Activated CD4-positive, alpha-beta memory T cell treated with anti-CD3 and anti-CD28 coated beads for 36 hours (primary cell): ENCODE measurements at regions not wholly inside any gene's neighbourhood (a gene's known extent, or its start where the extent isn't known, plus 50 kb on each side); places are given as distances from the start of the nearest gene placed in this dataset.

Source experiments
- CTCF ChIA-PET: fragments of 350-600 bp; sonication (Branson Sonifier 250); formaldehyde crosslinking; loops from one replicate; lab custom pipeline; 2021; ENCODE audit warnings: antibody characterized with exemption, inconsistent platforms; lab: Charles Lee
- POLR2A ChIA-PET: fragments of 350-600 bp; sonication (Branson Sonifier 250); formaldehyde crosslinking; loops from one replicate; lab custom pipeline; 2021; ENCODE audit warnings: antibody characterized with exemption; lab: Charles Lee
- DNase-seq: peaks from one replicate; pipeline ENCODE4 v3.0.0-alpha.2; 2020
- H3K27ac Mint-ChIP-seq: one replicate; pipeline ENCODE4 v1.8.0; 2021; ENCODE audit warnings: mixed read lengths
- H3K27me3 Mint-ChIP-seq: one replicate; pipeline ENCODE4 v1.8.0; 2021; ENCODE audit warnings: mixed read lengths
- H3K36me3 Mint-ChIP-seq: one replicate; pipeline ENCODE4 v1.8.0; 2021; ENCODE audit warnings: mixed read lengths
- H3K4me1 Mint-ChIP-seq: one replicate; pipeline ENCODE4 v1.8.0; 2021; ENCODE audit warnings: low read depth, mixed read lengths
- H3K4me3 Mint-ChIP-seq: one replicate; pipeline ENCODE4 v1.8.0; 2021; ENCODE audit warnings: mild to moderate bottlenecking, mixed read lengths
- H3K9me3 Mint-ChIP-seq: one replicate; pipeline ENCODE4 v1.8.0; 2021; ENCODE audit warnings: mixed read lengths
- intact Hi-C: fragments of 100-400 bp; cut with micrococcal nuclease; formaldehyde crosslinking; loops from one replicate; pipeline ENCODE4 v1.15.1; 2023

DNA sequence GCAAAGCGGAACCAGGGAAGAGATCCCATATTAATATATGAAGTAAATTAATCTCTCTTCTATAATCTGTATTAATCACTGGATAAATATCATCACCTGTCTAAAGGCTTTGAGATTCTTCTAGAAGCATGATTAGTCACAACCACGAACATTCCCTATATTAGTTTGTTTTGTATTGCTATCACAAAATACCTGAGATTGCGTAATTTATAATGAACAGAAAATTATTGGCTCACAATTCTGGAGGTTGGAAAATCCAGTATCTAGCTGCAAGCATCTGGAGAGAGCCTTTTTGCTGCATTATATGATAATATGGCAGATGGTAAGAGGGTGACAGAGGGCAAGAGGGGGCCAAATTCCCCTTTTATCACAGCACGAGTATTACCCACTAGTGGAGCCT is 532.6 kb upstream of the EPHA5 start:
- H3K4me1 Mint-ChIP-seq = no peaks in the 10 kb centered on the region
- no peak overlapping the region for H3K27ac Mint-ChIP-seq
- POLR2A ChIA-PET = no interaction called here
- H3K36me3 Mint-ChIP-seq = no peaks in the 10 kb centered on the region
- peaks cover 11% of the 10 kb centered on the region for H3K9me3 Mint-ChIP-seq
- H3K4me3 Mint-ChIP-seq = no peak overlapping the region
- intact Hi-C loops = no loop called here
- no peaks in the 10 kb centered on the region for H3K27me3 Mint-ChIP-seq
- DNase-seq = no peak
- CTCF ChIA-PET = no interaction called here

DNA sequence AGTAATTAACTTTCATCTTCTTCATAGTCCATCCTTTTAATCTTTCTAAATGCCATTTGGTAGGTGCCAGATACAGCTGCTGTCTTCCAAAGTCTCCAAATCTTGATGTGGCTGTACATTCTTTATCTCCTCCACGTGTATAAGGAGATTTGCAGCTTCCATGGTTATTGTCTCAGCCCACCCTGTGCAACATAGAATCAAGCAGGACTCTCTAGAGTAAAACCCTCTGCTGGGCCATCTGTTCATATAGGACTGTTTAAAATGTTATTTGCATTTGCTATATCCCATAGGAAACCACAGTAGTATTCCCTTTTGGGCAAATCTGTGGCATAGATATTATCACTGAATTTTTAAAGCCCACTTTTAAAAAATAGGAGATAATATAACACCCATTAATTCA is 527.2 kb upstream of the EPHA5 start:
- Mint-ChIP-seq H3K9me3 (peaks cover 7% of the 10 kb centered on the region), H3K4me1 (no peaks in the 10 kb centered on the region), H3K27me3 (no peaks in the 10 kb centered on the region), H3K27ac (no peak overlapping the region), H3K36me3 (no peaks in the 10 kb centered on the region), H3K4me3 (no peak overlapping the region)
- intact Hi-C loops = no loop called here
- ChIA-PET CTCF (no interaction called here), POLR2A (no interaction called here)
- no peak for DNase-seq

DNA sequence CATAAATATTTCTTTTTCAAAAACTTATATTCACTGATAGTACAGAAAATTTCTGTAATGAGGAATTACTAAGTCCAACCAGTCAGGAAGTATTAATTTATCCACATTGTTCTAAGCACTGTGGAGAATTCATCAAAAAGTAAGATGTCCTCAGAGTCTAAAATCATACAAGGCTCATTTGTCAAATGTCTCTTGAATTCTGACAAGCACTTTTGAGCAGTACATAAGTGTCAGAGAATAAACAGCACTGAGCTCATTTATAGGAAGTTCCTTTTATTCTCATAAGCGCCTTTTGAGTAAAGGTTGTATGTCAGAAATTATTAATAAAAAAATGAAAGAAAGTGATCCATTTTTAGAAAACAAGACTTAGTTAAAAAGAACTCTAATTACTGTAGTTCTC is 523.2 kb upstream of the EPHA5 start:
- DNase-seq = no peak
- intact Hi-C loops = no loop called here
- Mint-ChIP-seq H3K27ac (no peak overlapping the region), H3K9me3 (peaks cover 2% of the 10 kb centered on the region), H3K36me3 (no peaks in the 10 kb centered on the region), H3K4me1 (no peaks in the 10 kb centered on the region), H3K27me3 (no peaks in the 10 kb centered on the region), H3K4me3 (no peak overlapping the region)
- ChIA-PET CTCF (no interaction called here), POLR2A (no interaction called here)

DNA sequence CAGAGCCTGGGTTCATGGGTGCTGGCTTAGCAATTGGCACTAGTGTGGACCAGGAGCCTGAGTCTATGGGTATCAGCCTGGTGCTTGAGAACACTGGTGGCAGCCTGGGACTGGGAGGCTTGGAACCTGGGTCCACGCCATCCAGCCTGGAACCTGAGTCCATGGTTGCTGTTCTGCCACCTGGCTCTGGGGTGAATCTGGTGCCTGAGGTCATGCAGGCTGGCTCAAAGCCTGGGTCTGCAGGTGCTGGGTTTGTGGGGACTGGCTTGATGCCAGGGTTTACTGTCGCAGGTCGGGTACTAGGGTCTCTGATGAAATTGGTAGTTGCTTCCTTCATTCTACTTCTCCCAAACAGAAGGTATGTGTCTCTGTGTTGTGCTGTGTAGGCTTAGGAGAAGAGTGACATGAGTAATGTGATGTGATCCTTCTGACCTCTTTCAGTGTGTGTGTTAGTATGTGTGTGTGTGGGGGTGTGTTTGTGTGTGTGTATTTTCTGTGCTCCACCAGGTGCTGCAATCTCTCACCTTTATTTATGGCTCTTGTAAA is 517.0 kb upstream of the EPHA5 start:
- Mint-ChIP-seq H3K4me1 (no peaks in the 10 kb centered on the region), H3K27me3 (no peaks in the 10 kb centered on the region), H3K27ac (no peak overlapping the region), H3K36me3 (no peaks in the 10 kb centered on the region), H3K4me3 (no peak overlapping the region), H3K9me3 (peaks cover 11% of the 10 kb centered on the region)
- no peak for DNase-seq
- CTCF ChIA-PET = no interaction called here
- POLR2A ChIA-PET = no interaction called here
- intact Hi-C loops = no loop called here

DNA sequence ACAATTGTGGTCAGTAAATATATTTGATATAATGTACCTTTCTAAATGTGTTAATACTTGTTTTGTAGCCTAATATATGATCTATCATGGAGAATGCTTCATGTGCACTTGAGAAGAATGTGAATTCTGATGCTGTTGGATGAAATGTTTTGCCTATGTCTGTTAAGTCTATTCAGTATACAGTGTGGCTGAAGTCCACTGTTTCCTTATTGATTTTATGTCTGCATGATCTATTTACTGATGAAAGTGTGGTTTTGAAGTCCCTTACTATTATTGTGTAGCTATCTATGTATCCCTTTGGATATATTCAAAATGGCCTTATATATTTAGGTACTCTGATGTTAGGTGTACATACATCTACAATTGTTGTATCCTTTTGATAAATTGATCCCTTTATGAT is 515.8 kb upstream of the EPHA5 start:
- DNase-seq = no peak
- Mint-ChIP-seq H3K9me3 (peaks cover 17% of the 10 kb centered on the region), H3K27me3 (no peaks in the 10 kb centered on the region), H3K27ac (no peak overlapping the region), H3K4me1 (no peaks in the 10 kb centered on the region), H3K36me3 (no peaks in the 10 kb centered on the region), H3K4me3 (no peak overlapping the region)
- POLR2A ChIA-PET = no interaction called here
- intact Hi-C loops = no loop called here
- CTCF ChIA-PET = no interaction called here

DNA sequence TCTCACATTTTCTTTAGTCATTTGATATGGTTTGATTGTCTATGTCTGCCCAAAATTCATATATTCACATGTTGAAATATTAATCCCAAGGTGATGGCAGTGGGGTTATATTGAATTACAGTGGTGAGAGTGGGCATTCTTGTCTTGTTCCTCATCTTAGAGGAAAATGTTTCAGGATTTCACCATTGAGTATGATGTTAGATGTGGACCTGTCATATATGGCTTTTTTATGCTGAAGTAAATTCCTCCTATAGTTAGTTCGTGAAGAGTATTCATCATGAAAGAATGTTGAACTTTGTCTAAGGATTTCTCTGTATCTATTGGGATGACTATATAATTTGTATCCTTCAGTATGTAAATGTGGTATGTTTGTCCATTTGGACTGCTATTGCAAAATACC is 512.3 kb upstream of the EPHA5 start:
- H3K9me3 Mint-ChIP-seq = peaks cover 21% of the 10 kb centered on the region
- H3K4me3 Mint-ChIP-seq = no peak overlapping the region
- no peaks in the 10 kb centered on the region for H3K4me1 Mint-ChIP-seq
- no peak for DNase-seq
- ChIA-PET CTCF (no interaction called here), POLR2A (no interaction called here)
- H3K27me3 Mint-ChIP-seq = no peaks in the 10 kb centered on the region
- intact Hi-C loops = no loop called here
- no peaks in the 10 kb centered on the region for H3K36me3 Mint-ChIP-seq
- no peak overlapping the region for H3K27ac Mint-ChIP-seq

DNA sequence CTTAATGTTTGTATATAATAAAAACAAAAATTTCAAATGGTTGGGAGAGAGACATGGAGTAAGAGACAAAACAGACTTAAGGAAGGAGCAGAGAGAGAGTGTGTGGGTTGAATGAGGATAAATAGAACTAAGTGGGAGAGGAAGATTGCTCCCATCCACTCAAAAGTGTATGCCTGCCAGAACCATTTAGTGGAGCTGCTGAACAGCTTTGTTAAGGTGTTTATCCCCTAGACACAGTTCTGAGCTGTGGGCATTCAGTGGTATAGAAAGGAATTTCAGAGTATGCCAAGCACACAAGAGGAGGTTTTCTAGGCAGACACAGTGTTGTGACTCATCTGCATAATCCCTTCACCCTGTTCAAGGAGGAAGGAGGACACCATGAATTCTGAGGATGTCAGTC is 508.6 kb upstream of the EPHA5 start:
- H3K9me3 Mint-ChIP-seq = peaks cover 26% of the 10 kb centered on the region
- no peak for DNase-seq
- intact Hi-C loops = no loop called here
- CTCF ChIA-PET = no interaction called here
- no peak overlapping the region for H3K27ac Mint-ChIP-seq
- no peaks in the 10 kb centered on the region for H3K36me3 Mint-ChIP-seq
- H3K4me1 Mint-ChIP-seq = no peaks in the 10 kb centered on the region
- no peaks in the 10 kb centered on the region for H3K27me3 Mint-ChIP-seq
- POLR2A ChIA-PET = no interaction called here
- no peak overlapping the region for H3K4me3 Mint-ChIP-seq

DNA sequence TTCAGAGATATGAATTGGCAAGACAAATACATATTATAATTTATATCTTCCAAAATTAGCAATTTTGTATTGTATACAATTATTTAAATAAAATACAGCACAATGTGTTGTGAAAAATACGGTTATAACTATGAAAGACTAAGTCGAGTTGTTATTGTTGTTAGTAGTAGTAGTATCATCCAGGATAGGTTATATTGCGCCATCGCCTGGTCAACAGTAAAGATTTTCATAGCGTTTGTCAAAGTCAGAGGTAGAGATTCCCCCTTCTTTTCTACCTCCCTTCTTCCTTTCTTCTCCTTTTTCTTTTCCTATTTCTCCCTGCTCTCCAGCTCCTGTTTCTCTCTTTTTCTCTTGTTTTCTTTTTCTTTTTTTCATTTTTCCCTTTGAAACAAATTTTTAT is 499.1 kb upstream of the EPHA5 start:
- POLR2A ChIA-PET = no interaction called here
- no peaks in the 10 kb centered on the region for H3K36me3 Mint-ChIP-seq
- DNase-seq = no peak
- peaks cover 21% of the 10 kb centered on the region for H3K9me3 Mint-ChIP-seq
- intact Hi-C loops = no loop called here
- no peaks in the 10 kb centered on the region for H3K27me3 Mint-ChIP-seq
- CTCF ChIA-PET = no interaction called here
- H3K27ac Mint-ChIP-seq = no peak overlapping the region
- no peak overlapping the region for H3K4me3 Mint-ChIP-seq
- no peaks in the 10 kb centered on the region for H3K4me1 Mint-ChIP-seq

DNA sequence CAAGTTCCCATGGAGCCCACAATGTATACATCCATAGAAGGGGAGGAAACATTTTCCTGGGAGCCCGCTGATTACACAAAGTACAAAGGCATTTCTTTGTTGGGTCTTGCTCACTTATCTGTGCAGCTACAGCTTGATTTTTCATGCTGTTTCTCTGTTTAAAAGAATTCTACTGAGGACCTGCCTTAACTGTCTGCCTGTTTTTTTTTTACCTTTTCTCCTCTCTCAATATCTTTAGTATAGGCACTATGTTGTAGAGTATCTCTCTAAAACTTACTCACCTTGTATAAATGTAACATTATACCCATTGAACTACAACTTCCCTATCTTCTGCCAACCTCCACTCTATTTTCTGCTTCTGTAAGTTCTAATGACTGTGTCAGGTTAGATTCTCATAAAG is 494.6 kb upstream of the EPHA5 start:
- ChIA-PET POLR2A (no interaction called here), CTCF (no interaction called here)
- Mint-ChIP-seq H3K4me1 (no peaks in the 10 kb centered on the region), H3K9me3 (peaks cover 22% of the 10 kb centered on the region), H3K27me3 (no peaks in the 10 kb centered on the region), H3K36me3 (no peaks in the 10 kb centered on the region), H3K27ac (no peak overlapping the region), H3K4me3 (no peak overlapping the region)
- intact Hi-C loops = no loop called here
- DNase-seq = no peak

DNA sequence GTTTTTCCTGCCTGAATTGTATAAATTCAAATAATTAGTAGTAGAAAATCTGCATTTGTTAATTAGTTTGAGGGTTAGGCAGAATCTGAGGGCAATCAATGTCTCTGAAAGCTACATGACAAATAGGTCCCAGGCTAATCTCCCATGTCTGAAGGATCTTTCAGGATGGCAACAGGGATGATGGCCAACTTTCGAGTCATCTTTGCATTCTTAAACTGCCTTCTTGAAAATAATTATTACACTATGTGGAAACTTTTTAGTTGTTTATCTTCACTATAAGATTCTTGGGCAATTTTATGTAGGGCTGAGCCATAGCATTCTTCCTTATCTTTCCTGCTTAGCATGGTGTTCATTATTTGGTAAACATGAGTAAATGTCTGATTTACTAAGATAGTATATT is 490.3 kb upstream of the EPHA5 start:
- Mint-ChIP-seq H3K9me3 (peaks cover 25% of the 10 kb centered on the region), H3K27ac (no peak overlapping the region), H3K4me3 (no peak overlapping the region), H3K27me3 (no peaks in the 10 kb centered on the region), H3K36me3 (no peaks in the 10 kb centered on the region), H3K4me1 (no peaks in the 10 kb centered on the region)
- intact Hi-C loops = no loop called here
- DNase-seq = no peak
- CTCF ChIA-PET = no interaction called here
- POLR2A ChIA-PET = no interaction called here

DNA sequence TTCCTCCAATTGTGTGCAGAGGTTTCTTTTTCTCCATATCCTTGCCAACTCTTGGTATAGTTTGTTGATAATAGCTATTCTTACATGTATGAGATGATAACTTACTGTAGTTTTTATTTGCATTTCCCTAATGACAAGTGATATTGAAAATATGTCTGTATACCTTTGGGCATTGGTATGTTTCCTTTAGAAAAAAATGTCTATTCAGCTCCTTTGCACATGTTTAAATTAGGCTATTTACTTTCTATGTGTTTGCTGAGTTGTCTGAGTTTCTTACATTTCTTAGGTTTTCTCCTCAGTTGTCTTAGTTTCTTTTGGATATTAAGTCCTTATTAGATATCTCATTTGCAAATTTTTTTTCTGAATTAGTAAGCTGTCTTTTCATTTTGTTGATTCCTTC is 487.3 kb upstream of the EPHA5 start:
- intact Hi-C loops = no loop called here
- CTCF ChIA-PET = no interaction called here
- Mint-ChIP-seq H3K4me3 (no peak overlapping the region), H3K27ac (no peak overlapping the region), H3K36me3 (no peaks in the 10 kb centered on the region), H3K27me3 (no peaks in the 10 kb centered on the region), H3K4me1 (no peaks in the 10 kb centered on the region), H3K9me3 (peaks cover 21% of the 10 kb centered on the region)
- POLR2A ChIA-PET = no interaction called here
- no peak for DNase-seq

DNA sequence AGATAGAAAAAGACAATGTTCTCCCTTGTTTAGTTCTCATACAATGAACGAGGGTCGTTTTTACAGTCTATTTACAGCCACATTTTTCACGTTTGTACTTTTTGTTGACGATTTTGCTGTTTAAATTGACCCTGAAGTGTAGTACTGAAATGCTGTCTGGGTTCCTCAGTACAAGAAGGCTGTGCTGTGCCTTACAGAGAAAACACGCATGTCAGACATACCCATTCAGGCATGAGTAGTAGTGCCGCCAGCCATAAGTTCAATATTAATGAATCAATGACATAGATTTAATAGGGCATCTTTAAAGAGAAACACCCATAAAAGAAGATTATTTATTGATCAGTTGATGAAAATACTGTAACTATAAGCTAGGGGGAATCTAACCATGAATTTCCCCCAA is 459.8 kb upstream of the EPHA5 start:
- Mint-ChIP-seq H3K36me3 (no peaks in the 10 kb centered on the region), H3K4me1 (no peaks in the 10 kb centered on the region), H3K27me3 (no peaks in the 10 kb centered on the region), H3K4me3 (no peak overlapping the region), H3K9me3 (peaks cover 2% of the 10 kb centered on the region), H3K27ac (no peak overlapping the region)
- intact Hi-C loops = no loop called here
- ChIA-PET POLR2A (no interaction called here), CTCF (no interaction called here)
- DNase-seq = no peak

DNA sequence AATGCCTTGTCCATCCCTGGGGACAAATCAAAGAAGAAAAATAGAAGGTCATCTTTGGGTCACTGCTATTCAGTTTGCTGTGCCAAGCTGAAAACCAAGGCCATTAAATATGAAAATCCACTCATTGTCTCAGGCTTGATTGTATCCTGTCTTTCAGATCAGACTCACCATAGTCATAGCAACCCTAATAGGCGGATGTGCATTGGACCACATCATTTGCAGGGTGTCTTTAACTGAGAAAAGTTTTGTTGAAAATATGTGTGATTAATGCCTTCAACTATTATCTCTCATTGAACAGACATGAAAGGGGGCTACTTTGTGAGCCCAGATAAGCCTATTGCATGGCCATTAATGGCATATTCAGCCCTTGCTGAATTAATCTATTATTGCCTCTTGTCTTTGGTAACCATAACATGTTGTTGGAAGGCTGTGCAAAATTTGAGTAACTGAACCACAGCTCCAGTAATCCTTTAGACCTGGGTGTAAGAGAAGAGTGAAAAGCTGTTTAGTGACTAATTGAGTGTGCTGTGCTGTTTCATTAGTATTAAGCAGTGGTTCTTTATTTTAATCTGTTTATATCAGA is 453.6 kb upstream of the EPHA5 start:
- Mint-ChIP-seq H3K36me3 (no peaks in the 10 kb centered on the region), H3K27me3 (no peaks in the 10 kb centered on the region), H3K9me3 (no peaks in the 10 kb centered on the region), H3K4me1 (no peaks in the 10 kb centered on the region), H3K27ac (no peak overlapping the region), H3K4me3 (no peak overlapping the region)
- intact Hi-C loops = no loop called here
- ChIA-PET POLR2A (no interaction called here), CTCF (no interaction called here)
- DNase-seq = no peak
